ENCODE measurements at regions not wholly inside any gene's neighbourhood (a gene's known extent, or its start where the extent isn't known, plus 50 kb on each side); places are given as distances from the start of the nearest gene placed in this dataset.

GRCh38 chr7:82605247-82605864, 161.8 kb upstream of the CACNA2D1 start:
- POLR2A ChIA-PET (ENCODE audit: unreplicated experiment), result interaction anchor here (0.7 kb wide), 1 partner anchor 94 kb away, joined by 9 read pairs; no protein-coding TSS in a partner anchor
- Histone ChIP-seq H3K79me2 (ENCODE audit: low read depth) (no peaks in the 10 kb centered on the region), H3K27ac (no peak overlapping the region), H4K20me1 (ENCODE audit: insufficient read depth) (no peaks in the 10 kb centered on the region), H2AFZ (no peak overlapping the region), H3K27me3 (ENCODE audit: insufficient read depth, low read depth) (no peaks in the 10 kb centered on the region), H3K9me2 (ENCODE audit: insufficient read depth) (no peaks in the 10 kb centered on the region), H3K4me2 (no peak overlapping the region), H3K4me3 (no peak overlapping the region), H3F3A (ENCODE audit: insufficient read depth, low read depth) (no peaks in the 10 kb centered on the region), H3K9me3 (ENCODE audit: insufficient read depth, low read depth) (no peaks in the 10 kb centered on the region), H3K4me1 (replicated peaks; ENCODE audit: insufficient read depth) (no peaks in the 10 kb centered on the region), H3K36me3 (ENCODE audit: low read depth) (no peaks in the 10 kb centered on the region)
- CTCF ChIA-PET, result interaction anchor here (0.6 to 0.8 kb wide), 3 partner anchors 371 to 1107 kb away, joined by 3 to 4 read pairs (median 3); no protein-coding TSS in a partner anchor
- TF ChIP-seq EZH2 (IDR thresholded peaks at IDR 0.05; ENCODE audit: low read depth) (no peak), CTCF (conservative IDR thresholded peaks at IDR 0.05) (peak; percentile 87)
- peak in 1 of 2 experiments; percentile 15 for DNase-seq
- BruUV-seq (replicated peaks), result no TSS peak
- intact Hi-C loops (cut with micrococcal nuclease; ENCODE audit: unreplicated experiment), result loop anchor here (1.0 to 2.0 kb wide), 5 partner anchors 33 to 1107 kb away; no protein-coding TSS in a partner anchor

GRCh38 chr7:82602066-82602465, 158.5 kb upstream of the CACNA2D1 start:
- Histone ChIP-seq H3K4me1 (replicated peaks; ENCODE audit: insufficient read depth) (0 out of 2 replicates have a peak, but pooled peaks cover 5% of the 10 kb centered on the region), H3K4me3 (no peak overlapping the region), H3K4me2 (no peak overlapping the region), H3K36me3 (ENCODE audit: low read depth) (no peaks in the 10 kb centered on the region), H3K27me3 (ENCODE audit: insufficient read depth, low read depth) (no peaks in the 10 kb centered on the region), H3K79me2 (ENCODE audit: low read depth) (no peaks in the 10 kb centered on the region), H4K20me1 (ENCODE audit: insufficient read depth) (no peaks in the 10 kb centered on the region), H3K27ac (no peak overlapping the region), H2AFZ (no peak overlapping the region), H3K9me2 (ENCODE audit: insufficient read depth) (no peaks in the 10 kb centered on the region), H3F3A (ENCODE audit: insufficient read depth, low read depth) (no peaks in the 10 kb centered on the region), H3K9me3 (ENCODE audit: insufficient read depth, low read depth) (no peaks in the 10 kb centered on the region)
- no TSS peak for BruUV-seq (replicated peaks)
- no peak for DNase-seq
- TF ChIP-seq EZH2 (IDR thresholded peaks at IDR 0.05; ENCODE audit: low read depth) (no peak), CTCF (conservative IDR thresholded peaks at IDR 0.05) (no peak)
- POLR2A ChIA-PET (ENCODE audit: unreplicated experiment), result no interaction called here
- intact Hi-C loops (cut with micrococcal nuclease; ENCODE audit: unreplicated experiment), result no loop called here
- CTCF ChIA-PET, result no interaction called here

GRCh38 chr7:82600531-82600930, 157.0 kb upstream of the CACNA2D1 start:
- Histone ChIP-seq H3K4me1 (replicated peaks; ENCODE audit: insufficient read depth) (0 out of 2 replicates have a peak, but pooled peaks cover 5% of the 10 kb centered on the region), H3K27me3 (ENCODE audit: insufficient read depth, low read depth) (no peaks in the 10 kb centered on the region), H3K79me2 (ENCODE audit: low read depth) (no peaks in the 10 kb centered on the region), H3K27ac (no peak overlapping the region), H3K9me2 (ENCODE audit: insufficient read depth) (no peaks in the 10 kb centered on the region), H3K4me2 (no peak overlapping the region), H4K20me1 (ENCODE audit: insufficient read depth) (no peaks in the 10 kb centered on the region), H3K36me3 (ENCODE audit: low read depth) (no peaks in the 10 kb centered on the region), H3K4me3 (no peak overlapping the region), H2AFZ (peak overlapping the region; percentile 40; the same call in 1 of the 2 replicates), H3K9me3 (ENCODE audit: insufficient read depth, low read depth) (no peaks in the 10 kb centered on the region), H3F3A (ENCODE audit: insufficient read depth, low read depth) (no peaks in the 10 kb centered on the region)
- ChIA-PET CTCF (no interaction called here), POLR2A (ENCODE audit: unreplicated experiment) (no interaction called here)
- BruUV-seq (replicated peaks), result no TSS peak
- intact Hi-C loops (cut with micrococcal nuclease; ENCODE audit: unreplicated experiment), result no loop called here
- TF ChIP-seq EZH2 (IDR thresholded peaks at IDR 0.05; ENCODE audit: low read depth) (no peak), CTCF (conservative IDR thresholded peaks at IDR 0.05) (no peak)
- DNase-seq, result no peak

Data from PC-9 (cell line).